EH (cell line): ENCODE measurements at regions not wholly inside any gene's neighbourhood (a gene's known extent, or its start where the extent isn't known, plus 50 kb on each side); places are given as distances from the start of the nearest gene placed in this dataset.
"Not testable (repeated sequence)": the region's sequence is repeated elsewhere in the genome, so short reads cannot be mapped to it uniquely, and the experiment has no call there.

ENCODE experiments used
- DNase-seq: peaks from one replicate; pipeline ENCODE4 v3.0.0-alpha.2; 2015; ENCODE audit warnings: low read depth

GRCh38 chr13:78540058-78540457, 63.3 kb downstream of the POU4F1 start:
- DNase-seq: no peak

- DNase-seq: not testable (repeated sequence)
These were observed 77.3 kb downstream of the POU4F1 start for GRCh38 chr13:78526044-78526443.

GRCh38 chr13:78524936-78525335, 78.4 kb downstream of the POU4F1 start:
- DNase-seq: no peak

GRCh38 chr13:78521091-78521490, 82.3 kb downstream of the POU4F1 start:
- no peak for DNase-seq

- no peak for DNase-seq
These were observed 82.9 kb downstream of the POU4F1 start for GRCh38 chr13:78520425-78520824.

- not testable (repeated sequence) for DNase-seq
These were observed 84.9 kb downstream of the POU4F1 start for GRCh38 chr13:78518482-78518881.

GRCh38 chr13:78499802-78500201, 103.5 kb downstream of the POU4F1 start:
- no peak for DNase-seq

- no peak for DNase-seq
These were observed 105.5 kb downstream of the POU4F1 start for GRCh38 chr13:78497702-78498355.

- no peak for DNase-seq
These were observed 111.4 kb downstream of the POU4F1 start for GRCh38 chr13:78491978-78492377.

- not testable (repeated sequence) for DNase-seq
These were observed 113.1 kb downstream of the POU4F1 start for GRCh38 chr13:78490225-78490624.

GRCh38 chr13:78487707-78488106, 115.6 kb downstream of the POU4F1 start:
- DNase-seq: no peak

GRCh38 chr13:78485803-78486202, 117.5 kb downstream of the POU4F1 start:
- no peak for DNase-seq

GRCh38 chr13:78478183-78478582, 125.2 kb downstream of the POU4F1 start:
- no peak for DNase-seq

GRCh38 chr13:78476910-78477309, 126.4 kb downstream of the POU4F1 start:
- no peak for DNase-seq

- DNase-seq: no peak
These were observed 134.7 kb downstream of the POU4F1 start for GRCh38 chr13:78468621-78469020.

- no peak for DNase-seq
These were observed 138.1 kb downstream of the POU4F1 start for GRCh38 chr13:78465250-78465649.

- DNase-seq: no peak
These were observed 143.2 kb downstream of the POU4F1 start for GRCh38 chr13:78460176-78460575.

- no peak for DNase-seq
These were observed 159.5 kb downstream of the POU4F1 start for GRCh38 chr13:78443839-78444238.

GRCh38 chr13:78437781-78438180, 165.6 kb downstream of the POU4F1 start:
- DNase-seq: no peak

- no peak for DNase-seq
These were observed 167.0 kb downstream of the POU4F1 start for GRCh38 chr13:78436311-78436710.

- DNase-seq: no peak
These were observed 172.0 kb downstream of the POU4F1 start for GRCh38 chr13:78431328-78431727.

GRCh38 chr13:78430811-78431210, 172.5 kb downstream of the POU4F1 start:
- DNase-seq: no peak

- peak; percentile 0 for DNase-seq
These were observed 173.1 kb downstream of the POU4F1 start for GRCh38 chr13:78430166-78430791.

GRCh38 chr13:78428646-78429045, 174.7 kb downstream of the POU4F1 start:
- no peak for DNase-seq
